AG04450 (cell line): ENCODE measurements at regions not wholly inside any gene's neighbourhood (a gene's known extent, or its start where the extent isn't known, plus 50 kb on each side); places are given as distances from the start of the nearest gene placed in this dataset.

Source experiments
- CTCF ChIA-PET: fragments of 300-600, 350-600 bp; formaldehyde crosslinking; extraction: SDS; loops from one replicate; lab custom pipeline; 2022; ENCODE audit warnings: antibody characterized with exemption, inconsistent platforms; lab: Charles Lee
- POLR2A ChIA-PET: fragments of 350-600 bp; formaldehyde crosslinking; extraction: SDS; loops from one replicate; lab custom pipeline; 2021; ENCODE audit warnings: antibody characterized with exemption, inconsistent platforms; lab: Yijun Ruan, JAX
- DNase-seq: peaks from one replicate; pipeline ENCODE4 v3.0.0-alpha.2; 2011; ENCODE audit warnings: low read depth, low spot score
- H3K27ac ChIP-seq: one replicate; pipeline ENCODE4 v1.5.1; 2012; ENCODE audit warnings: low read depth, low read length, control low read depth
- H3K27me3 ChIP-seq: one replicate; pipeline ENCODE4 v1.6.0; 2012; ENCODE audit warnings: low read length; ENCODE audit not compliant: control insufficient read depth, insufficient read depth
- H3K4me3 ChIP-seq: 2 replicates; pipeline ENCODE4 v1.5.1; 2011; ENCODE audit warnings: mild to moderate bottlenecking, low read depth, low read length, control low read depth
- H3K9me3 ChIP-seq: 2 replicates; pipeline ENCODE4 v1.5.1; 2012; ENCODE audit warnings: low read length; ENCODE audit not compliant: control insufficient read depth, insufficient read depth
- TF ChIP-seq, protein P1 (sequence below): IDR thresholded peaks from 2 replicates; pipeline ENCODE4 v1.5.1; 2011; ENCODE audit warnings: low read depth, low read length, control low read depth, inconsistent platforms

DNA sequence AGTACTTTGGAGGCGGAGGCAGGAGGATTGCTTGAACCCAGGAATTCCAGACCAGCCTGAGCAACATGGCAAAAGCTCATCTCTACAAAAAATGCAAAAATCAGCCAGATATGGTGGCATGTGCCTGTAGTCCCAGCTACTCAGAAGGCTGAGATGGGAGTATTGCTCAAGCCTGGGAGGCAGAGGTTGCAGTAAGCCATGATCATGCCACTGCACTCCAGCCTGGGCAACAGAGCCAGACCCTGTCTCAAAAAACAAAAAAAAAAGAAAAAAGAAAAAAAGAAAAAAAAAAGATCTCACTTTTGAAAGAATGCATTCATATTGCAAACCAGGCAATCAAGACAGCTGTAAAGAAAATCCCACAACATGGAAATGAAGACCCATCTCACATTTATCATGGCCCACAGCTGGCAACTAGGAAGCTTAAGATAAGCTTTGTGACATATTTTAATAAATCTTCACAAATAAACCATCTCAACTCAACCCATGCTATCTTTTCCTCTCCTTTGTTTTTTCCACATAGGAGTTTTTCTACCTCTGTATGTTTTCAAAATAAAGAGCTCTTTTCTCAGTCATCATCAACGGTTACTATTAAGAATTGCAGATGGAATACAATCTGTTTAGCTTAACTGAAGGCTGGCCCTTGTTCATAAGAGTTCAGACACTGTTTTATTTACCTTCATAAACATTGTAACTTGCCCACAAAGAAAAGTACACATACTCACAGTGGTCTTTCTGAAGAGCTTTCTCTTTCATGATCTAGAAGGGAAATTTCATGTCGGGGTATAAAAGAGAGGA is 137.0 kb downstream of the MREG start:
- Histone ChIP-seq H3K9me3 (peaks cover 2% of the 10 kb centered on the region; the same call in 1 of the 2 replicates), H3K27ac (no peak overlapping the region), H3K27me3 (no peaks in the 10 kb centered on the region), H3K4me3 (no peak overlapping the region)
- DNase-seq = no peak
- TF ChIP-seq, protein P1, sequence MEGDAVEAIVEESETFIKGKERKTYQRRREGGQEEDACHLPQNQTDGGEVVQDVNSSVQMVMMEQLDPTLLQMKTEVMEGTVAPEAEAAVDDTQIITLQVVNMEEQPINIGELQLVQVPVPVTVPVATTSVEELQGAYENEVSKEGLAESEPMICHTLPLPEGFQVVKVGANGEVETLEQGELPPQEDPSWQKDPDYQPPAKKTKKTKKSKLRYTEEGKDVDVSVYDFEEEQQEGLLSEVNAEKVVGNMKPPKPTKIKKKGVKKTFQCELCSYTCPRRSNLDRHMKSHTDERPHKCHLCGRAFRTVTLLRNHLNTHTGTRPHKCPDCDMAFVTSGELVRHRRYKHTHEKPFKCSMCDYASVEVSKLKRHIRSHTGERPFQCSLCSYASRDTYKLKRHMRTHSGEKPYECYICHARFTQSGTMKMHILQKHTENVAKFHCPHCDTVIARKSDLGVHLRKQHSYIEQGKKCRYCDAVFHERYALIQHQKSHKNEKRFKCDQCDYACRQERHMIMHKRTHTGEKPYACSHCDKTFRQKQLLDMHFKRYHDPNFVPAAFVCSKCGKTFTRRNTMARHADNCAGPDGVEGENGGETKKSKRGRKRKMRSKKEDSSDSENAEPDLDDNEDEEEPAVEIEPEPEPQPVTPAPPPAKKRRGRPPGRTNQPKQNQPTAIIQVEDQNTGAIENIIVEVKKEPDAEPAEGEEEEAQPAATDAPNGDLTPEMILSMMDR = no peak
- ChIA-PET POLR2A (no interaction called here), CTCF (interaction anchor here (0.5 to 1.4 kb wide), 3 partner anchors 43 to 369 kb away, joined by 3 to 9 read pairs (median 5); no protein-coding TSS in a partner anchor)

DNA sequence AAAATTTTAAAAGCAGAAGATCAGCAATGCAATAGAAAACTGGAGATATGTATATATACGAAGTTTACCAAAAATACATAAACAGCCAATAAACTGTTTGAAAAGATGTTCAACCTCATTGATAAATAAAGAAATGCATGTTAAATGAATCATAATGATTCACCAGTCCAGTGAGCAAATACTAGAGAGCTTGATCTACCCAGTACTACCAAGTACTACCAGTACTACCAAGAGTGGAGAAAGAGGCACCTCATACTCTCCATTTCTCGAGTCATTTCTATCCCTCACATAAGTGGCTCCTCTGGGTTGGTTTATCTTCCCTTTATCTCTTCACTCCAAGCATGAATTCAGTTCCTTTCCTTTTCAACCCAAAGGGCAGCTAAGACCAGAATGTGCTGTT is 138.9 kb downstream of the MREG start:
- H3K27ac ChIP-seq = no peak overlapping the region
- TF ChIP-seq, protein P1 = no peak
- ChIA-PET POLR2A (no interaction called here), CTCF (no interaction called here)
- peaks cover 2% of the 10 kb centered on the region; the same call in 1 of the 2 replicates for H3K9me3 ChIP-seq
- no peak overlapping the region for H3K4me3 ChIP-seq
- H3K27me3 ChIP-seq = no peaks in the 10 kb centered on the region
- no peak for DNase-seq

DNA sequence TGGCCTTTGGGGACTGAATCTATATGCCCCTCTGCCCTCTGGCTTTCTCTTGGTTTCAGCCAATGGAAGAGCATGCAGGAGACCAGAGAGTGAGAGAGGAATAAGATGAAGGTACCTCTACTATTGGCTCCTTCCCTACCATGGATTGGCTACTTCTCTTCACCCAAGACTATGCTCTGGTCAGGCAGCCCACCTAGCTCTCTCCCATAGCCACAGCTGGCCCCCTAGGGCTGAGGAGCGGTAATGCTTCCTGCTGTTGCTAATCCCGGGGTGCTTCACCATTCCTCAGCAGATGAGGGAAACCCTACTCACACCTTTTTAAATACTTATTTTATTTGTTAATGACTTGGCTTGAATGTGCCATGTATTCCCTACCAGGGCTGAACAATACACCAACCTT is 142.4 kb downstream of the MREG start:
- TF ChIP-seq, protein P1 = peak; percentile 34
- no peak overlapping the region for H3K27ac ChIP-seq
- no peaks in the 10 kb centered on the region for H3K9me3 ChIP-seq
- DNase-seq = no peak
- no peak overlapping the region for H3K4me3 ChIP-seq
- ChIA-PET CTCF (interaction anchor here (1.4 kb wide), 1 partner anchor 43 kb away, joined by 9 read pairs; no protein-coding TSS in a partner anchor), POLR2A (interaction anchor here (0.7 kb wide), 1 partner anchor 212 kb away, joined by 3 read pairs; no protein-coding TSS in a partner anchor)
- H3K27me3 ChIP-seq = no peaks in the 10 kb centered on the region

DNA sequence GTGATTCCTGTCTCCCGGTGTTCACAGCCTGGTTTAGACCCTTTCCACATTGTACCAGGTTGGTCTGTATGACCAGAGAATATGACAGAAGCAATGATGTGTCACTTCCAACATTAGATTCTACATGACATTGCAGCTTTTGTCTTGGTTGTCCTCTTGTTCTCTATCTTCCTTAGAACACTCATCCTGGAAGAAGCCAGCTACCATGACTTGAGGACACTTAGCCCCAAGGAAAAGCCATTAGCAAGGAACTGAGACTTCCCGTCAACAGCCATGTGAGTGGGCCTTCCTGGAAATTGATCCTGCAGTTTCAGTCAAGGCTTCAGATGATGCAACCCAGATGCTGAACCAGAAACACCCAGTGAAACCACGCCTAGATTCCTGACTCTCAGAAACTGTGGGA is 143.3 kb downstream of the MREG start:
- CTCF ChIA-PET = no interaction called here
- POLR2A ChIA-PET = no interaction called here
- TF ChIP-seq, protein P1 = no peak
- H3K27me3 ChIP-seq = no peaks in the 10 kb centered on the region
- no peaks in the 10 kb centered on the region for H3K9me3 ChIP-seq
- DNase-seq = no peak
- no peak overlapping the region for H3K27ac ChIP-seq
- H3K4me3 ChIP-seq = no peak overlapping the region

DNA sequence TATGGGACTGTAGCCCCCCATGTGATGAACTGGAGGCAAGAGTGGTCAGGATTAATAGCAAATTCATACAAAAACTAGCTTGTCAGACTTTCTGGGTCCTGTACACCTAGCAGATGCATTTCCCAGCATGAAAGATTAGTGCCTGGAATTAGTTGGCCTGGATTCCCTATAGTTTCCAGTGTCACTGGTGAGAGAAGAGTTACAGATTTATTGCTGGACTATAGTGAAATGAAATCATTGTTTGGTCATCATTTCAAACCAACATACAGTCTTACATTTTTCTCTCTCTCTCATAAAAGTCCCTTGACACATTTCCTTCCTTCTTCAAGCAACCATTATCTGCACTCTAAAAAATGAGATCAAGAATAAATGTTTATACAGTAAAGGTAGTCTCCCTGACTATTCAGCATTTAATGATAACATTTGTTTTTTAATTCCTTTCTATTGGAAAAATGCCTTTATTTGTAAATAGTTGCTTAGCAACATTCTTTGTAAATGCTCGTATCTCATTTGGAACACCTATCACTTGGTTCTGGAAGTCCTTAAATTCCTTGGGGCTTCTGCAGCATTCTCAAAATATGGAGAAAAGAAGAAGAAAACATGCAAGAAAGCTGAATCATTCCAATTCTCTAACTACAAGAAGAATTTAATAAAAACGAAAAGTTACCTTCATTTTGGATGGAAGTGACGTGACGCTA is 144.4 kb downstream of the MREG start:
- H3K27ac ChIP-seq = no peak overlapping the region
- ChIA-PET POLR2A (no interaction called here), CTCF (no interaction called here)
- no peaks in the 10 kb centered on the region for H3K9me3 ChIP-seq
- no peak overlapping the region for H3K4me3 ChIP-seq
- no peaks in the 10 kb centered on the region for H3K27me3 ChIP-seq
- TF ChIP-seq, protein P1 = no peak
- no peak for DNase-seq
